ENCODE measurements at regions not wholly inside any gene's neighbourhood (a gene's known extent, or its start where the extent isn't known, plus 50 kb on each side); places are given as distances from the start of the nearest gene placed in this dataset.

GRCh38 chr18:4823091-4823490 lies 368.0 kb upstream of the DLGAP1 start:
- TF ChIP-seq POLR2A (IDR thresholded peaks at IDR 0.05) (no peak), POLR2AphosphoS5 (IDR thresholded peaks at IDR 0.05) (no peak)
- TF ChIP-seq, protein P1, sequence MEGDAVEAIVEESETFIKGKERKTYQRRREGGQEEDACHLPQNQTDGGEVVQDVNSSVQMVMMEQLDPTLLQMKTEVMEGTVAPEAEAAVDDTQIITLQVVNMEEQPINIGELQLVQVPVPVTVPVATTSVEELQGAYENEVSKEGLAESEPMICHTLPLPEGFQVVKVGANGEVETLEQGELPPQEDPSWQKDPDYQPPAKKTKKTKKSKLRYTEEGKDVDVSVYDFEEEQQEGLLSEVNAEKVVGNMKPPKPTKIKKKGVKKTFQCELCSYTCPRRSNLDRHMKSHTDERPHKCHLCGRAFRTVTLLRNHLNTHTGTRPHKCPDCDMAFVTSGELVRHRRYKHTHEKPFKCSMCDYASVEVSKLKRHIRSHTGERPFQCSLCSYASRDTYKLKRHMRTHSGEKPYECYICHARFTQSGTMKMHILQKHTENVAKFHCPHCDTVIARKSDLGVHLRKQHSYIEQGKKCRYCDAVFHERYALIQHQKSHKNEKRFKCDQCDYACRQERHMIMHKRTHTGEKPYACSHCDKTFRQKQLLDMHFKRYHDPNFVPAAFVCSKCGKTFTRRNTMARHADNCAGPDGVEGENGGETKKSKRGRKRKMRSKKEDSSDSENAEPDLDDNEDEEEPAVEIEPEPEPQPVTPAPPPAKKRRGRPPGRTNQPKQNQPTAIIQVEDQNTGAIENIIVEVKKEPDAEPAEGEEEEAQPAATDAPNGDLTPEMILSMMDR (IDR thresholded peaks at IDR 0.05): no peak
